ENCODE measurements at regions not wholly inside any gene's neighbourhood (a gene's known extent, or its start where the extent isn't known, plus 50 kb on each side); places are given as distances from the start of the nearest gene placed in this dataset.

DNA sequence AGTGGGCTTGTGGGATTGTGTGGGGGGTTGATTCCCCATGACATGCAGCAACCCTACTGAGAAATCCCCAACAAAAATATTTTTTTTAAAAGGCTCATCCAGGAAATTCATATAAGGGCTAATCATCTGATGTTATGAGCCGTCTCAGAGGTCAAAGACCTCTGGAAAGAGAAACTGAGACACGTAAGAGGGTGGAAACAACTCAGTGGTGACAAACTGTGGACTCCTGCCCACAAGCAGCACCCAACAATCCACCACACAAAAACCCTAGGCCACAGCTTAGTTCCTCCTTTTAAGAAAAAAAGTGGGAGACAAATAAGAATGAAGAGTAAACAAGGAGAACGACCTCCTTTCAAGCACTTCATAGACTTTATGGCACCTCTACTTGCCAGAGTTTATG is 1096.1 kb upstream of the NRXN1 start:
- TF ChIP-seq, protein P1, sequence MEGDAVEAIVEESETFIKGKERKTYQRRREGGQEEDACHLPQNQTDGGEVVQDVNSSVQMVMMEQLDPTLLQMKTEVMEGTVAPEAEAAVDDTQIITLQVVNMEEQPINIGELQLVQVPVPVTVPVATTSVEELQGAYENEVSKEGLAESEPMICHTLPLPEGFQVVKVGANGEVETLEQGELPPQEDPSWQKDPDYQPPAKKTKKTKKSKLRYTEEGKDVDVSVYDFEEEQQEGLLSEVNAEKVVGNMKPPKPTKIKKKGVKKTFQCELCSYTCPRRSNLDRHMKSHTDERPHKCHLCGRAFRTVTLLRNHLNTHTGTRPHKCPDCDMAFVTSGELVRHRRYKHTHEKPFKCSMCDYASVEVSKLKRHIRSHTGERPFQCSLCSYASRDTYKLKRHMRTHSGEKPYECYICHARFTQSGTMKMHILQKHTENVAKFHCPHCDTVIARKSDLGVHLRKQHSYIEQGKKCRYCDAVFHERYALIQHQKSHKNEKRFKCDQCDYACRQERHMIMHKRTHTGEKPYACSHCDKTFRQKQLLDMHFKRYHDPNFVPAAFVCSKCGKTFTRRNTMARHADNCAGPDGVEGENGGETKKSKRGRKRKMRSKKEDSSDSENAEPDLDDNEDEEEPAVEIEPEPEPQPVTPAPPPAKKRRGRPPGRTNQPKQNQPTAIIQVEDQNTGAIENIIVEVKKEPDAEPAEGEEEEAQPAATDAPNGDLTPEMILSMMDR (IDR thresholded peaks at IDR 0.05 in 4 of 5, conservative IDR thresholded peaks at IDR 0.05 in 1 of 5): no peak
- TF ChIP-seq POLR2A (IDR thresholded peaks at IDR 0.05): no peak

Measured in gastrocnemius medialis (tissue), 4 donors.